Esophagus muscularis mucosa (tissue), 4 donors: ENCODE measurements at regions not wholly inside any gene's neighbourhood (a gene's known extent, or its start where the extent isn't known, plus 50 kb on each side); places are given as distances from the start of the nearest gene placed in this dataset.

Source experiments
- DNase-seq: peaks from one replicate; pipeline ENCODE4 v3.0.0-alpha.2; 2017; ENCODE audit errors: extremely low spot score
- H3K27ac ChIP-seq, 4 donors: fragments of 200-600 bp; sonication (generic); replicated peaks in 1 of 4; 1 replicate in 3 of 4; 2 replicates in 1 of 4; pipeline ENCODE4 v1.5.1; 2016 to 2019; ENCODE audit warnings: mild to moderate bottlenecking in 1 of 4
- H3K27me3 ChIP-seq, 4 donors: fragments of 200-600 bp; sonication (generic); one replicate each; pipeline versions ENCODE4 v1.5.1 to v1.6.0; 2016 to 2019
- H3K36me3 ChIP-seq, 4 donors: fragments of 200-600 bp; sonication (generic); one replicate each; pipeline ENCODE4 v1.5.1; 2016 to 2019
- H3K4me1 ChIP-seq, 4 donors: fragments of 200-600 bp; sonication (generic); one replicate each; pipeline ENCODE4 v1.5.1; 2016 to 2019
- H3K4me3 ChIP-seq, 4 donors: fragments of 200-600 bp; sonication (generic); 1 replicate in 2 of 4; 2 replicates in 2 of 4; pipeline ENCODE4 v1.5.1; 2016 to 2019; ENCODE audit warnings: mild to moderate bottlenecking in 4 of 4, moderate library complexity in 1 of 4
- H3K9me3 ChIP-seq, 4 donors: fragments of 200-600 bp; sonication (generic); 1 replicate in 3 of 4; 2 replicates in 1 of 4; pipeline ENCODE4 v1.5.1; 2016 to 2019
- EP300 ChIP-seq: sonication (generic); formaldehyde crosslinking; IDR thresholded peaks from one replicate; pipeline ENCODE4 v1.6.1; 2017; ENCODE audit warnings: antibody characterized with exemption
- POLR2A ChIP-seq: fragments of 450-650 bp; IDR thresholded peaks from one replicate; pipeline ENCODE4 v1.6.1; 2017; ENCODE audit warnings: antibody characterized with exemption, moderate library complexity, mild to moderate bottlenecking, low read depth
- POLR2AphosphoS5 ChIP-seq, 2 donors: sonication (generic); formaldehyde crosslinking; IDR thresholded peaks; one replicate each; pipeline ENCODE4 v1.6.1; 2017; ENCODE audit warnings: antibody characterized with exemption in 2 of 2
- WGBS: methylation state at CpG from one replicate; pipeline ENCODE4 v1.1.5; 2018; 5-methylcytosine and 5-hydroxymethylcytosine counted together
- intact Hi-C: fragments of 100-400 bp; cut with DNase I; formaldehyde crosslinking; loops from one replicate; pipeline ENCODE4 v1.15.1; 2023
- TF ChIP-seq, protein P1 (sequence below), 3 experiments: fragments of 200-600 bp in 2 of 3; fragments of 450-650 bp in 1 of 3; sonication (generic) in 2 of 3; IDR thresholded peaks; one replicate each; pipeline ENCODE4 v1.5.1; 2017 to 2019; ENCODE audit warnings: antibody characterized with exemption in 3 of 3, mild to moderate bottlenecking in 2 of 3, moderate library complexity in 1 of 3

DNA sequence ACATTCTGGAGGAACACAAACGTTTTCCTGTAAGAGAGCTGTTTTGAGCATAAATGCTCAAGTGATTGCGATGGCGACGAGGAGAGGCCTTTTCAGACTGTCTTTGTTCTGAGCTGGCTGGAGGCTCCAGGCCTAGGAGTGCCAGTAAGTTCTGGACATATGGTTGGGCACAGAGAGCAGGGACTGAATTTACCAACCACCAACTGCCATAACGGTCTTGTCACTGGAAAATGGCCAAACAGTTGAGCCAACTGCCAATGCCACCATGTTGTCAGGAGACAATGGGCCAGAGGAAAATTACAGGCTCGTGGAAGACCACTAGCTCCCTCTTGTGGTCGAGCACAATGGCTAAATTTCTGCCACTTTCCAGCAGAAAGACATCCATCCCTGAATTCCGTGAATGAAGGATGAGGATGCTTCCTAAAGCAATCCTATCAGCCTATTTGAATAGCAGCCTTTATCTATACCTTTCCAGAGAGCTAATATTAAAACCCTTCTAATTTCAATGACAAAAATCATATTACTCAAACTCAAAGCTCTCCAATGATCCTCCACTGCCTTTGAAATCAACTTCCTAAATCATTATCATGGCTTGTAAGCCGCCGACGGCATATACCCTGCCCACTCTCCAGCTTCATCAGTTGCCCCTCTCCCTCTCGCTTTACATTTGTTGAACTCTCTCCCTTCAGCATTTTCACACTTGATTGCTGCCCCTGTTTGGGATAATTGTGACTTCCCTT is 66.9 kb upstream of the GLIS3 start:
- WGBS, result 74% methylated on average over 12 of the region's 12 CpGs
- Histone ChIP-seq H3K27me3 (no peaks in the 10 kb centered on the region), H3K9me3 (no peaks in the 10 kb centered on the region), H3K4me1 (no peaks in the 10 kb centered on the region), H3K4me3 (no peak overlapping the region), H3K36me3 (no peaks in the 10 kb centered on the region), H3K27ac (peak overlapping the region in 1 of 4 donors; percentile 27)
- DNase-seq, result peak; percentile 64
- intact Hi-C loops, result loop anchor here (5.0 kb wide), 1 partner anchor 54 kb away; no protein-coding TSS in a partner anchor
- TF ChIP-seq POLR2AphosphoS5 (IDR thresholded peaks at IDR 0.05) (no peak), EP300 (no peak), POLR2A (no peak)
- TF ChIP-seq, protein P1, sequence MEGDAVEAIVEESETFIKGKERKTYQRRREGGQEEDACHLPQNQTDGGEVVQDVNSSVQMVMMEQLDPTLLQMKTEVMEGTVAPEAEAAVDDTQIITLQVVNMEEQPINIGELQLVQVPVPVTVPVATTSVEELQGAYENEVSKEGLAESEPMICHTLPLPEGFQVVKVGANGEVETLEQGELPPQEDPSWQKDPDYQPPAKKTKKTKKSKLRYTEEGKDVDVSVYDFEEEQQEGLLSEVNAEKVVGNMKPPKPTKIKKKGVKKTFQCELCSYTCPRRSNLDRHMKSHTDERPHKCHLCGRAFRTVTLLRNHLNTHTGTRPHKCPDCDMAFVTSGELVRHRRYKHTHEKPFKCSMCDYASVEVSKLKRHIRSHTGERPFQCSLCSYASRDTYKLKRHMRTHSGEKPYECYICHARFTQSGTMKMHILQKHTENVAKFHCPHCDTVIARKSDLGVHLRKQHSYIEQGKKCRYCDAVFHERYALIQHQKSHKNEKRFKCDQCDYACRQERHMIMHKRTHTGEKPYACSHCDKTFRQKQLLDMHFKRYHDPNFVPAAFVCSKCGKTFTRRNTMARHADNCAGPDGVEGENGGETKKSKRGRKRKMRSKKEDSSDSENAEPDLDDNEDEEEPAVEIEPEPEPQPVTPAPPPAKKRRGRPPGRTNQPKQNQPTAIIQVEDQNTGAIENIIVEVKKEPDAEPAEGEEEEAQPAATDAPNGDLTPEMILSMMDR (IDR thresholded peaks at IDR 0.05), result peak; percentile 48 to 73 (median 54)

DNA sequence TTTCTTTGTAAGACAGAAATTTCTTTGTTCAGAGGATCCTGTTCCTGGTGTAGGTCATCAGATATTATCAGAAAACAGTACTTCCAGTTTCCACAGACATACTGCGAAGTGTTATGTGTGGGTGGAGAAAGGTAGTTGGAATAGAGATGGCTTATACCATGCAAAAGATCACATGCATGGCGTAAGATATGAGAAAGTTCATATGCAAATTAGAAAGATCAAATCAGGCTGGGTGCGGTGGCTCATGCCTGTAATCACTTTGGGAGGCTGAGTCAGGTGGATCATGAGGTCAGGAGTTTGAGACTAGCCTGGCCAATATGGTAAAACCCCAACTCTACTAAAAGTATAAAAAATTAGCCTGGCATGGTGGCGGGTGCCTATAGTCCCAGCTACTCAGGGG is 65.2 kb upstream of the GLIS3 start:
- H3K9me3 ChIP-seq, result no peaks in the 10 kb centered on the region
- H3K4me1 ChIP-seq, result no peaks in the 10 kb centered on the region
- DNase-seq, result peak; percentile 8
- no peak overlapping the region for H3K27ac ChIP-seq
- WGBS, result 89% methylated on average over 4 of the region's 4 CpGs
- H3K36me3 ChIP-seq, result no peaks in the 10 kb centered on the region
- intact Hi-C loops, result loop anchor here (5.0 kb wide), 1 partner anchor 53 kb away; no protein-coding TSS in a partner anchor
- H3K4me3 ChIP-seq, result no peak overlapping the region
- H3K27me3 ChIP-seq, result no peaks in the 10 kb centered on the region
- TF ChIP-seq, protein P1 (IDR thresholded peaks at IDR 0.05), result no peak
- TF ChIP-seq POLR2A, result no peak
- no peak for TF ChIP-seq POLR2AphosphoS5 (IDR thresholded peaks at IDR 0.05)
- no peak for TF ChIP-seq EP300

DNA sequence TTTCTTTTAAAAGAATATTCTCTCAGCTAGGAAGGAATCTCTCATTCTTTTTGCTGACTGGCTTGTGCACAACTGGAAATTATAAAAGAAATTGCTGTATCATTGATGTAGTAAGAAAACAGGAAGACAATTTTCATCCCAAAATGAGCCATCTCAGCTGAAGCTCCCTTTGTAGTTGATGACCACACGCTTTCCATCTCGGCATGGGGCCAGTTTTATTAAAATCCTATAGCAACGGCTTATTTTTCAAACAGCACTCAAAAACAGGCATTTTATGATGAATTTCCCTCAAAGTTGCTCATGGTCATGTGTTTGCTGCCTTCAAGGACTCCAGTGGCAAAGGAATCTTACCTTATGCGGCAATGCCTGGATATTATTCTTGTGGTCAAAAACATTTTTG is 62.4 kb upstream of the GLIS3 start:
- intact Hi-C loops, result no loop called here
- no peak for TF ChIP-seq POLR2A
- no peak for TF ChIP-seq POLR2AphosphoS5 (IDR thresholded peaks at IDR 0.05)
- TF ChIP-seq, protein P1 (IDR thresholded peaks at IDR 0.05), result no peak
- no peak for TF ChIP-seq EP300
- no peaks in the 10 kb centered on the region for H3K9me3 ChIP-seq
- DNase-seq, result peak; percentile 21
- no peaks in the 10 kb centered on the region for H3K4me1 ChIP-seq
- H3K36me3 ChIP-seq, result no peaks in the 10 kb centered on the region
- H3K27ac ChIP-seq, result no peak overlapping the region
- H3K27me3 ChIP-seq, result no peaks in the 10 kb centered on the region
- WGBS, result 85% methylated on average over 4 of the region's 4 CpGs
- no peak overlapping the region for H3K4me3 ChIP-seq

DNA sequence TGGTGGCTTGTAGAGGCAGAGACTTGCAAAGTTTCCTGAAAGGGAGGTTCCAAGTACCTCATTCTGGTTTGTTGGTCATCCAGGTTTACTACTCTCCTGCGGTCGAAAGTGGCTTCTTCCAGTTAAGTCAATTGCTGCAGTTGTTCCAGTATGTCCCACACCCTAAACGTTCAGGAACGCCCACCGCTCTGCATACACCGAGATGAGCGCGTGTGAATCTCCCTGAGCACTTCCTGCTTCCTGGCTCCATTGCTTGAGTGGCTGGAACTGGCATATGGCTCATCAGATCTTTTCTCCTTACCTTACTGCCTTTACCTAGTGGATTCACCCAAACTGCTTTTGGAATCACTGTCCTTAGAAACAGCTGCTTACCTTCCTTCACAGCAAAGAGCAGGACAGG is 59.1 kb upstream of the GLIS3 start:
- Histone ChIP-seq H3K36me3 (no peaks in the 10 kb centered on the region), H3K4me3 (no peak overlapping the region), H3K27me3 (no peaks in the 10 kb centered on the region), H3K4me1 (no peaks in the 10 kb centered on the region), H3K27ac (no peak overlapping the region), H3K9me3 (no peaks in the 10 kb centered on the region)
- WGBS, result 87% methylated on average over 8 of the region's 8 CpGs
- TF ChIP-seq, protein P1 (IDR thresholded peaks at IDR 0.05), result no peak
- no peak for TF ChIP-seq POLR2AphosphoS5 (IDR thresholded peaks at IDR 0.05)
- no peak for TF ChIP-seq EP300
- no peak for TF ChIP-seq POLR2A
- DNase-seq, result no peak
- intact Hi-C loops, result no loop called here

GRCh38 chr9:4357929-4358328 is 58.1 kb upstream of the GLIS3 start:
- H3K4me1 ChIP-seq, result no peaks in the 10 kb centered on the region
- intact Hi-C loops, result no loop called here
- WGBS, result 92% methylated on average over 3 of the region's 3 CpGs
- no peak overlapping the region for H3K27ac ChIP-seq
- no peaks in the 10 kb centered on the region for H3K9me3 ChIP-seq
- DNase-seq, result no peak
- H3K36me3 ChIP-seq, result no peaks in the 10 kb centered on the region
- H3K4me3 ChIP-seq, result no peak overlapping the region
- TF ChIP-seq POLR2A (no peak), EP300 (no peak), POLR2AphosphoS5 (IDR thresholded peaks at IDR 0.05) (no peak)
- TF ChIP-seq, protein P1 (IDR thresholded peaks at IDR 0.05), result no peak
- no peaks in the 10 kb centered on the region for H3K27me3 ChIP-seq
